ENCODE measurements at regions not wholly inside any gene's neighbourhood (a gene's known extent, or its start where the extent isn't known, plus 50 kb on each side); places are given as distances from the start of the nearest gene placed in this dataset.

DNA sequence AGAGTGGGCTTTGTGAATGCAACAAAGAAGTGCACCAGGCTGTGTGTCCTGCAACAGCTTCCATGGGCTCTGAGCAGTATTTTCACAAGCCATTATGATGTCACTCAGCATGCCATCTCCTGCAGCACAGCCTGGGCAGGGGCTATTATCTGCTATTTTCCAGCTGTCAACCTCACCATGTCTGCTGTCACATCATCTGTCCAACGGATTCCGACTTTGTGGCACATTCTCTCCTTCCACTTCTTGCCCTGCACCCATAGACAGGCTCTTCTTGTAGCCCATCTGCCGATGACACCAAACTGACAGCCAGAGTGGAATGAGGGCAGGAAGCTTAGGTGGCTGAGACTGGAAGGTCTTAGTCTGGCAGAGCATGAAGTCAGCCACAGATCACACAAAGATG, 691.9 kb downstream of the NTRK3 start:
- no peak for DNase-seq (ENCODE audit: low read depth in 2 of 2)
- TF ChIP-seq EZH2 (IDR thresholded peaks at IDR 0.05; ENCODE audit: low read length, missing control alignments): no peak
- TF ChIP-seq, protein P1, sequence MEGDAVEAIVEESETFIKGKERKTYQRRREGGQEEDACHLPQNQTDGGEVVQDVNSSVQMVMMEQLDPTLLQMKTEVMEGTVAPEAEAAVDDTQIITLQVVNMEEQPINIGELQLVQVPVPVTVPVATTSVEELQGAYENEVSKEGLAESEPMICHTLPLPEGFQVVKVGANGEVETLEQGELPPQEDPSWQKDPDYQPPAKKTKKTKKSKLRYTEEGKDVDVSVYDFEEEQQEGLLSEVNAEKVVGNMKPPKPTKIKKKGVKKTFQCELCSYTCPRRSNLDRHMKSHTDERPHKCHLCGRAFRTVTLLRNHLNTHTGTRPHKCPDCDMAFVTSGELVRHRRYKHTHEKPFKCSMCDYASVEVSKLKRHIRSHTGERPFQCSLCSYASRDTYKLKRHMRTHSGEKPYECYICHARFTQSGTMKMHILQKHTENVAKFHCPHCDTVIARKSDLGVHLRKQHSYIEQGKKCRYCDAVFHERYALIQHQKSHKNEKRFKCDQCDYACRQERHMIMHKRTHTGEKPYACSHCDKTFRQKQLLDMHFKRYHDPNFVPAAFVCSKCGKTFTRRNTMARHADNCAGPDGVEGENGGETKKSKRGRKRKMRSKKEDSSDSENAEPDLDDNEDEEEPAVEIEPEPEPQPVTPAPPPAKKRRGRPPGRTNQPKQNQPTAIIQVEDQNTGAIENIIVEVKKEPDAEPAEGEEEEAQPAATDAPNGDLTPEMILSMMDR (conservative IDR thresholded peaks at IDR 0.05 in 1 of 2, IDR thresholded peaks at IDR 0.05 in 1 of 2; ENCODE audit: low read depth in 1 of 2, low read length in 2 of 2): no peak

GRCh38 chr15:87563869-87564268, 692.7 kb downstream of the NTRK3 start:
- Histone ChIP-seq H3K9me3 (ENCODE audit: control insufficient read depth, insufficient read depth, low read depth, low read length) (no peaks in the 10 kb centered on the region), H3K79me2 (ENCODE audit: control insufficient read depth, insufficient read depth, low read length) (no peaks in the 10 kb centered on the region), H2AFZ (ENCODE audit: low read length) (no peak overlapping the region), H3K27ac (ENCODE audit: insufficient read depth, low read length) (no peak overlapping the region), H3K4me1 (ENCODE audit: control insufficient read depth, extremely low read depth, insufficient read depth, low read length) (no peaks in the 10 kb centered on the region), H4K20me1 (ENCODE audit: control insufficient read depth, extremely low read depth, insufficient read depth, low read length) (no peaks in the 10 kb centered on the region), H3K9ac (ENCODE audit: insufficient read depth, low read length) (no peak overlapping the region), H3K4me2 (ENCODE audit: extremely low read depth, insufficient read depth, low read length) (no peak overlapping the region), H3K27me3 (ENCODE audit: control insufficient read depth, insufficient read depth, low read length) (no peaks in the 10 kb centered on the region), H3K36me3 (ENCODE audit: control insufficient read depth, insufficient read depth, low read length) (no peaks in the 10 kb centered on the region), H3K4me3 (replicated peaks in 1 of 4; ENCODE audit: control extremely low read depth in 1 of 4, insufficient read depth in 1 of 4, low read depth in 3 of 4, low read length in 4 of 4) (no peak overlapping the region)
- TF ChIP-seq EZH2 (IDR thresholded peaks at IDR 0.05; ENCODE audit: low read length, missing control alignments): no peak
- TF ChIP-seq, protein P1 (conservative IDR thresholded peaks at IDR 0.05 in 1 of 2, IDR thresholded peaks at IDR 0.05 in 1 of 2; ENCODE audit: low read depth in 1 of 2, low read length in 2 of 2): no peak
- no peak for DNase-seq (ENCODE audit: low read depth in 2 of 2)

More for the DNA sequence above, 691.9 kb downstream of the NTRK3 start:
- H3K9me3 ChIP-seq (ENCODE audit: control insufficient read depth, insufficient read depth, low read depth, low read length): no peaks in the 10 kb centered on the region
- no peaks in the 10 kb centered on the region for H3K79me2 ChIP-seq (ENCODE audit: control insufficient read depth, insufficient read depth, low read length)
- no peak overlapping the region for H3K9ac ChIP-seq (ENCODE audit: insufficient read depth, low read length)
- H3K27ac ChIP-seq (ENCODE audit: insufficient read depth, low read length): no peak overlapping the region
- no peaks in the 10 kb centered on the region for H3K4me1 ChIP-seq (ENCODE audit: control insufficient read depth, extremely low read depth, insufficient read depth, low read length)
- no peak overlapping the region for H3K4me2 ChIP-seq (ENCODE audit: extremely low read depth, insufficient read depth, low read length)
- H3K4me3 ChIP-seq (replicated peaks in 1 of 4; ENCODE audit: control extremely low read depth in 1 of 4, insufficient read depth in 1 of 4, low read depth in 3 of 4, low read length in 4 of 4): no peak overlapping the region
- no peaks in the 10 kb centered on the region for H3K36me3 ChIP-seq (ENCODE audit: control insufficient read depth, insufficient read depth, low read length)
- H4K20me1 ChIP-seq (ENCODE audit: control insufficient read depth, extremely low read depth, insufficient read depth, low read length): no peaks in the 10 kb centered on the region
- H2AFZ ChIP-seq (ENCODE audit: low read length): no peak overlapping the region
- H3K27me3 ChIP-seq (ENCODE audit: control insufficient read depth, insufficient read depth, low read length): no peaks in the 10 kb centered on the region

DNA sequence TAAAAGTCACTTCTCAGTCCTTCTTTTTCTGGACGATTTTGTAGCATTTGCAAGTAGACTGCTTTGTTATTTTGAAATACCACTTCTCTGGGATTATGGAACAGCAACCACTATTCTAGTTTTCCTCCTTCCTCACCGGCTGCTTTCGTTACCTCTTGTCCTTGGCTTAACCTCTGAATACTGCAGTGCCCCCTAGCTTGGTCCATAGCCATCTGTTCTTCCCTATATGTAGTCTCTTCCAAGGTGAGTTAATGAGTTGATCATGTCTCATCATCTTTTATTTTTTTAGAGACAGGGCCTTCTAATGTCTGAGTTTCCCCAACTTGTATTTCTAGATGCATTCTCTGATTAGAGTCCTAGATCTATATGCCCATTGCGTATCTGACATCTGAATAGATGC, 694.3 kb downstream of the NTRK3 start:
- DNase-seq (ENCODE audit: low read depth in 2 of 2): no peak
- no peaks in the 10 kb centered on the region for H4K20me1 ChIP-seq (ENCODE audit: control insufficient read depth, extremely low read depth, insufficient read depth, low read length)
- no peak overlapping the region for H3K4me2 ChIP-seq (ENCODE audit: extremely low read depth, insufficient read depth, low read length)
- H3K9me3 ChIP-seq (ENCODE audit: control insufficient read depth, insufficient read depth, low read depth, low read length): no peaks in the 10 kb centered on the region
- TF ChIP-seq, protein P1 (conservative IDR thresholded peaks at IDR 0.05 in 1 of 2, IDR thresholded peaks at IDR 0.05 in 1 of 2; ENCODE audit: low read depth in 1 of 2, low read length in 2 of 2): no peak
- no peak for TF ChIP-seq EZH2 (IDR thresholded peaks at IDR 0.05; ENCODE audit: low read length, missing control alignments)
- no peaks in the 10 kb centered on the region for H3K79me2 ChIP-seq (ENCODE audit: control insufficient read depth, insufficient read depth, low read length)
- H3K27ac ChIP-seq (ENCODE audit: insufficient read depth, low read length): no peak overlapping the region
- no peak overlapping the region for H3K9ac ChIP-seq (ENCODE audit: insufficient read depth, low read length)
- no peaks in the 10 kb centered on the region for H3K36me3 ChIP-seq (ENCODE audit: control insufficient read depth, insufficient read depth, low read length)
- H3K4me1 ChIP-seq (ENCODE audit: control insufficient read depth, extremely low read depth, insufficient read depth, low read length): no peaks in the 10 kb centered on the region
- no peak overlapping the region for H2AFZ ChIP-seq (ENCODE audit: low read length)
- no peaks in the 10 kb centered on the region for H3K27me3 ChIP-seq (ENCODE audit: control insufficient read depth, insufficient read depth, low read length)
- H3K4me3 ChIP-seq (replicated peaks in 1 of 4; ENCODE audit: control extremely low read depth in 1 of 4, insufficient read depth in 1 of 4, low read depth in 3 of 4, low read length in 4 of 4): no peak overlapping the region
